HG02884 (cell line): ENCODE measurements at regions not wholly inside any gene's neighbourhood (a gene's known extent, or its start where the extent isn't known, plus 50 kb on each side); places are given as distances from the start of the nearest gene placed in this dataset.
A peak's percentile ranks its signal among the peaks of the same experiment; 100 is the strongest.

ENCODE experiments used
- ATAC-seq: cut with Tn5 transposase; IDR thresholded peaks from one replicate; pipeline ENCODE4 v1.9.1; 2021; ENCODE audit warnings: mild to moderate bottlenecking, moderate library complexity; ENCODE audit not compliant: unreplicated experiment

DNA sequence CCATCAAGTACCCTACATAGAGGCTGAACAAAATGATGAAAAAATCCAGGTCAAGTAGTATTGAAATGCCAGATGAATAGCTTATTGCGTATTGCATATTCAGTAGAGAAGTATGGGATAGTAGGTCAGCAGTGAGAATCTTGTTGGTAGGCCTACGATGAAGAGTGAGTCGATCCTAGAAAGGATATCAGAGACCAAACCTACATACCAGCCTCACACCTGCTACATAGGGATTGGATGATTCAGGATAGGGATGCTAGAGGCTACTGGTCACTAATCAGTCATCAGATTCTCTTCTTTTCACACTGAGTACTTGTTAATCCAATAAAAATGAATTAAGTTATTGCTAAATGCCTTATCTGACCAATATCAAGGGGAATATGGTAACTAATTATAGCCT is 274.5 kb downstream of the DSEL start:
- ATAC-seq = no peak

DNA sequence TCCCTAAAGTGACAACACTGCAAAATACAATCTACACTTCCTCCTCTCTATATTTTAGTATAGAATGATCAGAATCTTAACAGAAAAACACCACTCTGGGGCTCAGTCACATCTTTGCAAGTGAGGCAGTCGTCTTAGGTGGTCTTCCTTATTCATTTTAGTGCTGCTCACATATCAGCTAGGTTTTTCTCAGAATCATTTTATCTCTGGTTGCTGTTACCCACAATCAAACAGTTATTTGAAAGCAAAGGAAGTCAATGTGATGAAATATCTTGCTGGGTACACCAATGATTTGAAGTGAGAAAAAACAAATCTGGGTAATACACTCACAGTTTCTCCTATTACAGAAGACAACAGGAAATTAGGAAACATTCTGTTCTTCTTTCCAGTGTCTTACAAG is 275.2 kb downstream of the DSEL start:
- no peak for ATAC-seq

DNA sequence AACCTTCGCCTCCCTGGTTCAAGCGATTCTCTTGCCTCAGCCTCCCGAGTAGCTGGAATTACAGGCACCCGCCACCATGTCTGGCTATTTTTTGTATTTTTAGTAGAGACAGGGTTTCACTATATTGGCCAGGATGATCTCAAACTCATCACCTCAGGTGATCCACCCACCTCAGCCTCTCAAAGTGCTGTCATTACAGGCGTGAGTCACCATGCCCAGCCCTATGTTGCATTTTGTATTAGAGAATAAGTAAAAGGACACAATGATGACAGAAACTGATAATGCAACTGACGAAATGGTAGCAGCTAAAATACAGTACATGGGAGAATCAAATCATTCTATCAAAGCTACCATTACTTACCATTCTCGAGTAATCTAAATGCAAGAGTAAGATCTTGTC is 276.7 kb downstream of the DSEL start:
- ATAC-seq = no peak

DNA sequence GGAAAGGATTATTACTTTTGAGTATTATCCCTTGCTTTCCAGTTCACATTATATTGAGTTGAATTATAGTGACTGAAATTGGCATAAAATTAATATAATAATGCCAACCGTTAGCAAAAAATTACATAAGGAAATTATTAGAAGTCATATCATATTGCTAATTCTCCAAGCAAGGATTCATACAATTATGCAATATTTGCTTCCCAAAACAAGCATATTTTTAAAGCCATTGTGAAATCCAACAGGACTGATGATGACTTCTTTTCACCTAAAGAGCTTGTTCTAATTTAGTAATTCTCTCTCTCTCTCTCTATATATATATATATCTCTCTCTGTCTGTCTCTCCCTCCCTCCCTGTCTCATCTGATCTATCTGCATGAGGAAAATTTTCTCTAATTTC is 283.5 kb downstream of the DSEL start:
- no peak for ATAC-seq

DNA sequence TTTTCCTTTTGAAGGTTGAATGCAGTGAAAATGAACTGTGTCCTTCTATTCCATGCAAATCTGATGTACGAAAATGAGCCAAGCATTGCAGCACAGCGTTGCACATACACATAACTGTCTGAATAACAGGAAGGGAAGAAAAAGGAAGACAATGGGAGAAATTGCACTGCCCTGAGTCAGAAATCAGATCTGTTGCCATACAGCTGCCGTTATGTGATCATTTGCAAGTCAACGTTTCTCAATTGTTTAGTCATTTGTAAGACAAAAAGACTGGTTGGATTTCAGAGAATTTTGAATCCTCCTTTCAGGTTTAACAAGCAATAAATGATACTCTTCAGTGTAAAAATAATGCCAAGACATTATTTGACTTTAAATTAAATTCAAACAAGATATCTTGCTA is 284.1 kb downstream of the DSEL start:
- no peak for ATAC-seq

DNA sequence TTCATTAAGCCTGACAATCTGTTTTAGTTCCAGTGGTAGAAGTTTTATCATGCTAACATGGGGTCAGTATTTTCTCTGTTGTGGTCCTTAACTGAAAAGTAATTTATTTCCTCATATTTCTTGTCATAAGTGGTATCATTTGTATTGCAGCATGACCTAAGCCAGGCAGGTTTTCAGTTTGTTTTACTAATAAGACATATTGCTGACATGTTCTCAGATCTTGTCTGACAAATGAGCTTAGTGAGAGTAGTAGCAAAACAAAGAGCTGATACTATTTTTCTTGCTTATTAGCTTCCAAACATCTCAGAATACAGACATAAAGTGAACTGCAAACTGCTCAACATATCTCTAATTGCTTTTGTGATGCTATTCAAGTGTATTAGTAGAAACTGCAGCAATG is 293.6 kb downstream of the DSEL start:
- ATAC-seq = no peak

DNA sequence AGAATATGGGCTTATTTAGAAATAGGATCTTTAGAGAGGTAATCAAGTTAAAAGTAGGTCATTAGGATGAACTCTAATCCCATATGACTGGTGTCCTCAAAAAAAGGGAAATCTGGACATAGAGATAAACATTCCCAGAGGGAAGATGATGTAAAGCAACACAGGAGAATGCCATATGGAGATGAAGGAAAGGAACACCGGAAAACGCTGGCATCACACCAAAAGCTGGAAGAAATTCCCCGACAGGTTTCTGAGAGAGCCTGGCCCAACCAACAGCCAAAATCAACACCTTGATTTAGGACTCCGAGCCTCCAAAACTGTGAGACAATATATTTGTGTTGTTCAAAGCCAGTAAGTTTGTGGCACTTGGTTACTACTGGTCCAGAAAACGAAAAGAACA is 296.7 kb downstream of the DSEL start:
- no peak for ATAC-seq

DNA sequence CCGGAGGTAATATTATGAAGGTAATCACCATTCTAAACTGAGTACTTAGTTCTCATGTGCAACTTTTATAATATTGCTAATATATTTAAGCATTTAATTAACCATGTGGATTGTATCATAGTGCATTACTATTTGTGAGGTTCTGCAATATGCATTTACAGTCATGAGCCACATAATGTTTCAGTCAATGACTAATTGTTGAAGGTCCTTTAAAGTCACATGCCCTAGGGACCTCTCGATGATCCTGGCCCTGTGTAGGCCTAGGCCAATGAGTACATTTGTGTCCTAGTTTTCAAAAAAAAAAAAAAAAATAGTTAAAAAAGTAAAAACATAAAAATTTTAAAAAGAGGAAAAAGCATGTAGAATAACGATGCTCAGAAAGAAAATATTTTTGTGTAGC is 298.0 kb downstream of the DSEL start:
- ATAC-seq = no peak

DNA sequence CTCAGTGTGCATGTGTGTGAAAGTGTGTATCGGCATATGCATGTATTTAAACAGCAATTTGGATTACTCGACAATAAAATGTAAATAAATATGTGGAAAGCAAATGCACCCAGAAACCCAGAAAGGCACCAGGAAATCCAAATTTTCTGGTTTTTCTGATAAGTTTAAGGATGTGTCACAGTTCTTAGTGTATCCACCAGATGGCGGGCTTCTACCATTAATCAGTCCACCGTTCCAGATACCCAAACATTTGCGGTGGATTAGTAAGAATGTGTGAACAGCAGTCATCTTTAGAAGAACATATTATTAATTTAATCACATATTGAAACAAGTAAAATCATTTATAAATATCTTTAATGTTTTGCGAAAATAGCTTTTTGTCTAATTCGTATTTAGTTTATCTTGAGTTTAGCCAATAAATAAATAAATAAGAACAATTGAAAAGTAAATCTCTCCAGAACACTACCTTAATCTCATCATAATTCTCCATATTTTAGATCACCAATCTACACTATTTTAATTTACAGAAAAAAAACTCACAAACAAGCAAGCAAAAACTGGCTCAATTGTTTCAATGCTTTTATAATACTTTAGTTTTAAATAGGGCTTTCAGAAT is 298.9 kb downstream of the DSEL start:
- ATAC-seq = peak; percentile 91

DNA sequence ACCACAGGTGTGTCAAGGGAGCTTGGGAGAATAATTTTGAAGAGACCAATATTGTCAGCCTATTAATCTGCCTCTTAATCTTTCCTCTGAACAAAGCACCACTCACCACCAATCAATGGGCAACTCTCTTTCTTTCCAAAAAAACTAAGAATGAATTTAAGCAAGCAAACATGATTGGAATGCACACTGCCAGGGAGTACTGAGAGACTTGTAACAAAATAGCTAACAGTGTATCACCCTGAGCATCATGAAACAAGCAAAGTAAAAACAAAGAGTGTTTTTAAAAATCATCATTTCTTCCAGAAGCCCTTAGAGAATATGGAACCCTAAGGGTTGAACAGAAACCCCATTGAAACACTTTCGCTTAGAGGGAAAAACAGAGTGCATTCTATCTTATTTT is 299.7 kb downstream of the DSEL start:
- ATAC-seq = no peak

DNA sequence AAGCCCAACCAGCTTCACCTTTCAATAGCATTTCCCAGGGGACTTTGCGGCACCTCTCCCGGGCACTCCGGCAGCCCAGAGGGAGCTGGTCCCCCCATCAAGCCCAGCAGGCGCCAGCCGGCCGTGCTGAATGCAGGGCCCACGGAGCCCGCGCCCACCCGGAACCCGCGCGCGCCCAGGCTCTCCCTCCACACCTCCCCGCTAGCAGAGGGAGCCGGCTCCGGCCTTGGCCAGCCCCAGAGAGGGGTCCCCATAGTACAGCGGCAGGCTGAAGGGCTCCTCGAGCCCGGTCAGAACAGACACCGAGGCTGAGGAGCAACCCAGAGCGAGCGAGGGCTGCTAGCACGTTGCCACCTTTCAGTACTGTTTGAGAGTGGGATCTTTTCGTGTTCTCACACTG is 300.8 kb downstream of the DSEL start:
- no peak for ATAC-seq

DNA sequence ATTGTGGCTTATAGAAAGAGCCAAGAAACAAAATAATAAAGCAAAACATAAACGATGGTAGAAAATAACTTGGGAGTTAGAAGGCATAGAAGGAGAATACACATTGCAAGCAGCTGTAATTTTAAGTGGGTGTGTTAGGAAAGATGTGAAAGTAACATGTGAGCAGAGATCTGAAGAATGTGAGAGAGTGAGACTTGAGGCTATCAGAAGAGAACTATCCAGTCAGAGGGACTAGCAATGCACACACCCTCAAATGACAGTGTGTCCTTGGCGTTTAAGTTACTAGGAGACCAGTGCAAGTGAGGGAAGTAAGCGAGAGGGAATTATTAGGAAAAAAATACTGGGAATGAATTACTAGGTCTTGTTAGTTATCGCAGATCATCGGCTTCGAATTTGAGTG is 304.9 kb downstream of the DSEL start:
- ATAC-seq = no peak

DNA sequence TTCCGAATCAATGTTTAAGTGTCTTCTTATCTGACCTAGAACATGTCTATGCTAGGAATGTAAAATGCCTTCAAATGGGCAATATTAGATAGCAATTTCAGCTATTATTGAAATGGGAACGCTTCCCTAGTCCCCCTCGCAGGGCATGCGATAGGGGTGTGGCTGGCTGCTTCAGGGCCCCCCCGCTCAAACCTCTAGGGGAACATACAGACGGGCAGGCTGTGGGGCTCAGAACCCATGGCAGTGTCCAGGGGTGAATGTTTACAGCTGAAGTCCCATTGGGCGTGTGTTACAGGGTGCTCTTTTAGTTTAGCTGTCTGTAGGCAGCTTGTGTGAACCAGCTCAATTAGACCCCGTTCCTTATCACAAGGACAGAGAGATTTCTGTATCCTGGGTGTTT is 315.9 kb downstream of the DSEL start:
- no peak for ATAC-seq

DNA sequence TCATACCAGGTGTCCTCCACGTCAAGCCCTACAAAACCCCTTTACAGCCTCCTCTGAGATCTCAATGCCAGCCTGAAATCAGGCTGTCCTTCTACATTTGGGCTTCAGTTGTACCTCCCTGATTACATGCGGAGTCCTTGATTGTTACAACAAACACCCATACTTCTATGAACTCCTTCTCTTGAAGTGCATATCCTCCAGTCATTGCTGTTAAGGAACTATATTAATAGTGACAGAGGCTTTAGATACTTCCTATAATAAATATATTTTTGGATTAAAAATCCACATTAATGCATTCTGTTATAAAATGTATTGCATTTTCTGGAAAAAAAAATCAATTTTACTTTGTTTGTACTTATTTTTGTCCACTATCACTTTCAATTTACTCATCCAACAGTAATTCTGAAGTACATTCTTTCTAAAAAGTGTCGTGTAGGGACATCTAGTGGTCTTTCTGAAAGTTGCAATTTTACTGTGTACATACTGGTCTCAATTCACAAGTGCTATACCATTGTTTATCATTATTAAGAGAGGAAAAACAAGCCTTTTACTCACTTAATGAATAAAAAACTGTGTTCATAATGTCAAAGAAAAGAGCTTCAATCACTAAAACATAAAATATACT is 316.4 kb downstream of the DSEL start:
- ATAC-seq = peak; percentile 96

DNA sequence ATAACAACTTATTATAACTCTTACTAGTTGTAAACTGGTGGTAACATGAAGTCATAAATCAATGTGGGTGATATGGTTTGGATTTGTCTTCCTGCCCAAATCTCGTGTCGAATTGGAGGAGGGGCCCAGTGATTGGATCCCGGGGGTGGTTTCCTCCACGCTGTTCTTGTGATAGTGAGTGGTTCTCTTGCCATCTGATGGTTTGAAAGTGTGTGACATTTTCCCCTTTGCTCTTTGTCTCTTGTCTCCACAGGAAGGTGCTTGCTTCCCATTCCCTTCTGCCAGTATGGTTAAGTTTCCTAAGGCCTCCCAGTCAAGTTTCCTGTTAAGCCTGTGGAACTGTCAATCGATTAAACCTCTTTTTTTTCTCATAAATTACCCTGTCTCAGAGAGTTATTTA is 321.6 kb downstream of the DSEL start:
- no peak for ATAC-seq

DNA sequence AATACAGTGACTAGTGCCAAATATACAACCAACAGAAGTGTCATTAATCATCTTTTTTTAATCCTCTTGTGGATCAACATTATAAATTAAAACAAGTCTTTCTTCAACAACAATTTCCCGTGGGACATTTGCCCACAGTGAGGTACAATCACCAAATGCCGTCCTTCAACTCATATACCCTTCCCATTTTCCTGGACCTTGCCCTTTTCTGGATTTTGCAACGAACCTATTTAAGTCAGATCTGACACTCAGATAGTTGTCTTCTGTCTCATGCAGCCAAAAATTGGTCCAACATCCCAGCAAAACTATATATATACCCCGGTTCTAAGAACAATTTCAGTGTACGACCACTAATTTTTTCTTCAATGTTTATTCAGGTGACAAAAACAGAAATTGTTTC is 324.0 kb downstream of the DSEL start:
- no peak for ATAC-seq

DNA sequence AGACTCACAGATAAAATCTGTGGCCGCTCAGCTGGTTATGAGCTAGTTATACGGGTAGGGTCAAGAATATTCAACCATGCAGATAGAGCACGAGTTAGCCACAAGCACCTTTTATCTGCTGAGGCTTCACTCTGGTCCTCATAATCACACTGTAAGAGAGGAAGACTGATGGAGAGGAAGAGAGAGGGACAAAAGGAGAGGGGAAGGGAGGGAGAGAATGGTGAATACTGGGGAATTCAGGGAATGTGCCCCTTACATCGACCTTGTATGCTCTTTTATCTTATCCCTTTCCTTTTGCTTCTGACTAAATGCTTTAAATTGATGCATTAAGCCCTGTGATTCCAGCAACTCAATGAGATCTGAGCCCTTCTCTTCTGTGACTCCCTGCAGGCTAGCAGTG is 333.1 kb downstream of the DSEL start:
- ATAC-seq = no peak

DNA sequence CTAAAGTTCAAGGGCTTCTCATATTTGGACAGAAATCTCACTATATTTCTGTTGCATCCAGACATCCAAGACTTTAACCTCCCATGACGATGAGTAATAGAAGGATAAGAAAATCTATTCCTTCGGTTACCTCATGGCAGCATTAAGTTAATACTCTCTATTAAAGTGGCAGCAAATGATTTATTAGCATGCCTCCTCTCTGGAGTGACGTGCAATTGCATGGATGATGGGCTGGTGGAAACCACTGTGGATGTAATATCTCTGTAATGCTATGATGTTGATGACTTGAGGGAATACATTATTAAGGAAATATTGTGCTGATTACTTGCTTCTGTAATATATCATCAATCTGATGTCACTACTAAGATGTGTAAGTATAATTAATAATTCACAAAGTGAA is 336.8 kb downstream of the DSEL start:
- ATAC-seq = no peak

DNA sequence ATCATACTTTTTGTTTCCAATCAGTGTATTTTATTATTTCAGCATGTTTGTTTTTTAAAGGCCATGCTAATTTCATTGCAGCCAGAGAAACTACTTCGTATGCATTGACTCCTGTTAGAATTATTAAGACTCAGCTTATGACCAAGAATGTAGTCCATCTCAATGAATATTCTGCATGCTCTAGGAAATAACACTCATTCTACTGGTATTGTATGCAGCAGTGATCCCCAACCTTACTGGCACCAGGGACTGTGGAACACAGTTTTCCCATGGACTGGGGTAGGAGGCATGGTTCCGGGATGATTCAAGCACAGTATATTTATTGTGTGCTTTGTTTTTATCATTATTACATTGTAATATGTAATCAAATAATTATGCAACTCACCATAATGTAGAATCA is 356.9 kb downstream of the DSEL start:
- no peak for ATAC-seq

DNA sequence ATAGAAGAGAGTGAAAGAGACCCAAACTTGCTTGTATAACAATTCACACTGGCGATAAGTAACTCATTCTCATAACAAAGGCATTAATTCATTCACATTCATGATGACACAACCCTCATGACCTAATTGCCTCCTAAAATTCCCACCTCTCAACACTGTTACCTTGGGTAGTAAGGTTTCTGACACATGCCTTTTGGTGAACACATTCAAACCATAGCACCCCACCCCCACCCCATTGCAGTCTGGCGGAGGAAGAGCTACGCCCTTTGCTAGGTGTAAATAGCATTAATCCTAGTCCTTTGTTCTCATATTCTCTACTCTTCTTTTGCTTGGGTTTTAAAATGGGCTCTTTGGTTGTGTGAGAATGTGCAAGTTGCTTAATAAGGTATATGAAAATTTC is 361.5 kb downstream of the DSEL start:
- no peak for ATAC-seq

DNA sequence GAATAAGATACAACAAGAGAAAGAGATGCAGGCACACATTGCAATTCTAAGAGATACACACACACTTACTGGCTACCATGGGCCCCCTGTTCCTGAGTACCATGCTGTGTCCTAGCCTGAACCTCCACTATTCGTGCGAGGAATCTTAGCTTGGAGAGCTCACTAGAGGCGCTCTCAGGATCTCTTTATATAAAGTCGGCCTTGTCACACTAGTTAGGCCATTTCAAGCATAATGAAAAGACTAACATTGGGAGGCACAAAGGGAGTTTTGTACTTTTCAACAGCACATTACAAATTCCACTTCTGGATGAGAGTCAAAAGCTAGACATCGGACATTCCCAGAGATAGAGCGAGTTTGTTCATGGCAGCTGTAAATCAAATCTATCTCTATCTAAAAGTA is 365.2 kb downstream of the DSEL start:
- ATAC-seq = no peak

DNA sequence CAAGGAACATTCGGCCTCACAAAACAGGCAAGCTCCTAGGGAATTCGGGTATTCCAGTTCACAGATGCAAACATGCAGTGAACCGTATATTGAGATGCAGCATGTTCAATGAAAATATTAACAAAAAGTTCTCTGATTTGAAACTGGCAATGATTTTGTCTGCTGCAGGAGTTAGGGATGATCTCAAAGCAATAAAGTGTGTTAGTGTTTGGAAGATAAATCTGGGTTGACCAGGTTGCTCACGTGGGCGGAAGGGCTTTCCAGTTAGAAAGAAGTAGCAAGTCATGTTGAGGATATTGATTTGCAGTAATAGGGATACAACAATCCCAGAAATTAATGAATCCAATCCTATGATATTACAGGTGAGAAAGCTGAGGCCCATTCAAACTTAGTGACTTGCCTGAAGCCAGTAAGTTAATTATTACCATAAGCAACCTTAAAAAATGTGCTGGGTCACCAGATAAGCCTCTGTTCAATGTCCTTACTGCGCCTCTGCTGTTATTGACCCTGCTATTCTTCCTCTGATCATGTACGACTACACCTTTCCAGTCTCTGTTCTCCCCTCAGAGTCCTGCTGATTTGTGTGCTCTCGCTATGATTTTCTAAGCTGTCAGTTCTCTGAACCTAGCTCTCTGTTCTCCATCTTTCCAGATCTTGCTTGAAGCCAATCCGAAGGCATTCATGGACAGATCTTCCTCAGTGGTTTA is 370.8 kb downstream of the DSEL start:
- no peak for ATAC-seq

DNA sequence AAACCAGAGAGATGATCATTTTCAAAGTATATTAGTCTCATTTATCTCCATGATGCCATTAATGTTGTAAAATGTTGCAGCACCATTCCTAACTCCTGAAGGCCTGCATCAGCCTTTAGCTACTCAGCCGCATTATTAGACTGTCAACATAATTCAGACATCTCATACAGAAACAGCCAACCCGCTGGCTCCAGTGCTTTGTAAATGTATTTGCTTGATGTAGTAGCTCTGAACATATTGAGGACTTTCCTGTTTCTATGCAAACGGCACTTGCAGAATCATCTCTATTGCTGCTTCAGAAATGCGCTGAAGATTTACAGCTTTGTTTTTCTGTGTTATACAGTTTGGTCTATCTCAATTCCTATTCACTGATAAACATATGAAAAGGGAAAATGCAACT is 372.2 kb downstream of the DSEL start:
- ATAC-seq = no peak
